Neural progenitor cell (in vitro differentiated cells): ENCODE measurements at regions not wholly inside any gene's neighbourhood (a gene's known extent, or its start where the extent isn't known, plus 50 kb on each side); places are given as distances from the start of the nearest gene placed in this dataset.

Experiments used
- DNase-seq: peaks from one replicate; pipeline ENCODE4 v3.0.0-alpha.2; 2016; ENCODE audit warnings: low spot score
- H2AFZ ChIP-seq: fragments of 200-600 bp; sonication (generic); replicated peaks from 2 replicates; pipeline ENCODE4 v1.6.1; 2016; ENCODE audit warnings: antibody characterized with exemption
- H3F3A ChIP-seq: fragments of 200-600 bp; sonication (generic); 2 replicates; pipeline ENCODE4 v1.6.1; 2016; ENCODE audit warnings: antibody characterized with exemption, low read depth
- H3K27ac ChIP-seq: fragments of 200-600 bp; sonication (generic); 2 replicates; pipeline ENCODE4 v1.5.1; 2016; ENCODE audit warnings: mild to moderate bottlenecking
- H3K27me3 ChIP-seq: fragments of 200-600 bp; sonication (generic); 2 replicates; pipeline ENCODE4 v1.6.1; 2016; ENCODE audit warnings: mild to moderate bottlenecking, moderate library complexity
- H3K36me3 ChIP-seq: fragments of 200-600 bp; sonication (generic); 2 replicates; pipeline ENCODE4 v1.5.1; 2016
- H3K4me1 ChIP-seq: fragments of 200-600 bp; sonication (generic); 2 replicates; pipeline ENCODE4 v1.6.1; 2016; ENCODE audit warnings: mixed run types
- H3K4me2 ChIP-seq: fragments of 200-600 bp; sonication (generic); 2 replicates; pipeline ENCODE4 v1.6.1; 2016
- H3K4me3 ChIP-seq: fragments of 200-600 bp; sonication (generic); 2 replicates; pipeline ENCODE4 v1.5.1; 2016
- H3K79me2 ChIP-seq: fragments of 200-600 bp; sonication (generic); 2 replicates; pipeline ENCODE4 v1.6.1; 2016; ENCODE audit warnings: low read depth
- H3K9ac ChIP-seq: fragments of 200-600 bp; sonication (generic); 2 replicates; pipeline ENCODE4 v1.6.1; 2016
- H3K9me3 ChIP-seq: fragments of 200-600 bp; sonication (generic); 2 replicates; pipeline ENCODE4 v1.5.1; 2016; ENCODE audit warnings: low read depth
- H4K20me1 ChIP-seq: fragments of 200-600 bp; sonication (generic); 2 replicates; pipeline ENCODE4 v1.6.1; 2016; ENCODE audit warnings: low read depth
- H3K27ac Mint-ChIP-seq: 3 replicates; pipeline ENCODE4 v1.8.0; 2021; ENCODE audit warnings: mixed read lengths
- H3K27me3 Mint-ChIP-seq: 2 replicates; pipeline ENCODE4 v1.8.0; 2022; ENCODE audit warnings: low read depth, mild to moderate bottlenecking, inconsistent platforms, moderate library complexity, mixed read lengths; ENCODE audit not compliant: insufficient read depth
- H3K36me3 Mint-ChIP-seq: 3 replicates; pipeline ENCODE4 v1.8.0; 2021; ENCODE audit warnings: mixed read lengths
- H3K4me1 Mint-ChIP-seq: 3 replicates; pipeline ENCODE4 v1.8.0; 2021; ENCODE audit warnings: mixed read lengths
- H3K4me3 Mint-ChIP-seq: 3 replicates; pipeline ENCODE4 v1.8.0; 2021; ENCODE audit warnings: mild to moderate bottlenecking, moderate library complexity, mixed read lengths
- H3K9me3 Mint-ChIP-seq: 3 replicates; pipeline ENCODE4 v1.8.0; 2020; ENCODE audit warnings: mixed read lengths
- EZH2 ChIP-seq: fragments of 200-600 bp; sonication (generic); IDR thresholded peaks from 2 replicates; pipeline ENCODE4 v1.6.1; 2017; ENCODE audit warnings: antibody characterized with exemption, mild to moderate bottlenecking, moderate library complexity
- EZH2phosphoT487 ChIP-seq: fragments of 200-600 bp; sonication (generic); IDR thresholded peaks from 2 replicates; pipeline ENCODE4 v1.6.1; 2017; ENCODE audit warnings: antibody characterized with exemption
- TF ChIP-seq, protein P1 (sequence below): fragments of 200-600 bp; sonication (generic); IDR thresholded peaks from 2 replicates; pipeline ENCODE4 v1.5.1; 2017; ENCODE audit warnings: antibody characterized with exemption, mild to moderate bottlenecking

DNA sequence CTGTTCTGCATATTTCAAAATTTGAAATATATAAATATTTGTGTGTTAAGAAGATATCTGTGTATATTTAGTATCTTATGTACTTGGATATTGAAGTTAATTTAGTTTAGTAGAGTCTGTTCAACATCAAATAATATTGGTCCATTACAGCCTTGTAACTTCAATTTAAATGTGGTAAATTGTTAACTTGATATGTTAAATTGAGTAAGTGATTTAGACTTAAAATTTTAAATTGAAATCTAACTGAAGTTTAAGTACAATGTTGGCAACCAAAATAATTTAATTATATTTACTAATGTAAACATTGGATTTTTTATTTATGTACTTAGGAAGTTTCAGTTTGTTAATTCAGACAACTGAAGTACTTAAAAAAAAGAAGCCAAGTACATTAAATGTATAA is 343.9 kb upstream of the DNAJC19 start:
- Histone ChIP-seq H3F3A (peaks cover 6% of the 10 kb centered on the region), H2AFZ (no peak overlapping the region), H3K27ac (no peak overlapping the region), H3K36me3 (no peaks in the 10 kb centered on the region), H3K4me2 (no peak overlapping the region), H3K4me1 (peaks cover 18% of the 10 kb centered on the region), H4K20me1 (no peaks in the 10 kb centered on the region), H3K9me3 (no peaks in the 10 kb centered on the region), H3K9ac (no peak overlapping the region), H3K79me2 (no peaks in the 10 kb centered on the region), H3K27me3 (no peaks in the 10 kb centered on the region), H3K4me3 (no peak overlapping the region)
- no peaks in the 10 kb centered on the region for H3K9me3 Mint-ChIP-seq
- no peaks in the 10 kb centered on the region for H3K27me3 Mint-ChIP-seq
- no peak overlapping the region for H3K27ac Mint-ChIP-seq
- H3K4me1 Mint-ChIP-seq, result peaks cover 16% of the 10 kb centered on the region
- no peak for DNase-seq
- no peak for TF ChIP-seq EZH2phosphoT487
- no peak for TF ChIP-seq EZH2
- TF ChIP-seq, protein P1, sequence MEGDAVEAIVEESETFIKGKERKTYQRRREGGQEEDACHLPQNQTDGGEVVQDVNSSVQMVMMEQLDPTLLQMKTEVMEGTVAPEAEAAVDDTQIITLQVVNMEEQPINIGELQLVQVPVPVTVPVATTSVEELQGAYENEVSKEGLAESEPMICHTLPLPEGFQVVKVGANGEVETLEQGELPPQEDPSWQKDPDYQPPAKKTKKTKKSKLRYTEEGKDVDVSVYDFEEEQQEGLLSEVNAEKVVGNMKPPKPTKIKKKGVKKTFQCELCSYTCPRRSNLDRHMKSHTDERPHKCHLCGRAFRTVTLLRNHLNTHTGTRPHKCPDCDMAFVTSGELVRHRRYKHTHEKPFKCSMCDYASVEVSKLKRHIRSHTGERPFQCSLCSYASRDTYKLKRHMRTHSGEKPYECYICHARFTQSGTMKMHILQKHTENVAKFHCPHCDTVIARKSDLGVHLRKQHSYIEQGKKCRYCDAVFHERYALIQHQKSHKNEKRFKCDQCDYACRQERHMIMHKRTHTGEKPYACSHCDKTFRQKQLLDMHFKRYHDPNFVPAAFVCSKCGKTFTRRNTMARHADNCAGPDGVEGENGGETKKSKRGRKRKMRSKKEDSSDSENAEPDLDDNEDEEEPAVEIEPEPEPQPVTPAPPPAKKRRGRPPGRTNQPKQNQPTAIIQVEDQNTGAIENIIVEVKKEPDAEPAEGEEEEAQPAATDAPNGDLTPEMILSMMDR, result no peak
- no peak overlapping the region for H3K4me3 Mint-ChIP-seq
- no peaks in the 10 kb centered on the region for H3K36me3 Mint-ChIP-seq

DNA sequence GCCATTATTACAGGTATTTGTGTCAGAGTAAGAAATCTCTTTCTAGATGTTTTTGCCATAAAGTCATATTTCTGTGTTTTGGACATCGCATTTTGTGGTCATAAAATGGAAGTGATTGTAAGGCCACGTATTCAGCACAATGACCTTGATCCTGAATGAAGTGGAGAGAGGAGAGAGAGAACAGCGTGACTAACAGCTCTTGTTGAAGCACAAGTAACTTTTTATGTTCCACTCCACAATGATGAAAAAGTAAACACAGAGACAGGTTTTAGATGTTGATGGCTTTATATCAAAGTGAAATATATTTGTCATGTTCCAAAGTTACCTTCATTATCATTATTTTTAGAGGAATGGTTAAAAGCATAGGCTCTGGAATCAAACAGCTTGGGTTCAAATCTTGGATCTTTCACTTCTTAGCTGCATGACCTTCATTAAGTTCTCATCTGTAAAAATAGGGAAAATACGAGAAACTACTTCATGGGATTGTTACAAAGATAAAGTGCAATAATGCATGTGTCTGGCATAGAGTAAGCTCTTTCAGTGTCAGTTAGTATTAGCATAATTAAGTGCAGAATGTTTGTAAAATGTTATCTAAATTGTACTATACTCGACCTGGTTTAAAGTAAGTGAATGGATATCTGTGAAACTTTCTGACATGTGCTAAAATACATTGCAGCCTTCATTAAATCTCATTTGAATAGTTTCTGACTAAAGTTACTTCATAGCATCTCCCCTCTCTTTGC is 341.5 kb upstream of the DNAJC19 start:
- H3K4me1 ChIP-seq, result peaks cover 29% of the 10 kb centered on the region
- H4K20me1 ChIP-seq, result no peaks in the 10 kb centered on the region
- H3K4me2 ChIP-seq, result no peak overlapping the region
- H3K27ac ChIP-seq, result no peak overlapping the region
- no peak overlapping the region for H3K4me3 ChIP-seq
- H3K27me3 ChIP-seq, result no peaks in the 10 kb centered on the region
- no peaks in the 10 kb centered on the region for H3K9me3 ChIP-seq
- H2AFZ ChIP-seq, result no peak overlapping the region
- Mint-ChIP-seq H3K36me3 (no peaks in the 10 kb centered on the region), H3K27me3 (no peaks in the 10 kb centered on the region), H3K9me3 (no peaks in the 10 kb centered on the region), H3K27ac (no peak overlapping the region), H3K4me1 (peaks cover 27% of the 10 kb centered on the region), H3K4me3 (no peak overlapping the region)
- peaks cover 6% of the 10 kb centered on the region for H3F3A ChIP-seq
- no peak overlapping the region for H3K9ac ChIP-seq
- TF ChIP-seq, protein P1, result no peak
- TF ChIP-seq EZH2, result no peak
- TF ChIP-seq EZH2phosphoT487, result no peak
- H3K79me2 ChIP-seq, result no peaks in the 10 kb centered on the region
- no peak for DNase-seq
- no peaks in the 10 kb centered on the region for H3K36me3 ChIP-seq

DNA sequence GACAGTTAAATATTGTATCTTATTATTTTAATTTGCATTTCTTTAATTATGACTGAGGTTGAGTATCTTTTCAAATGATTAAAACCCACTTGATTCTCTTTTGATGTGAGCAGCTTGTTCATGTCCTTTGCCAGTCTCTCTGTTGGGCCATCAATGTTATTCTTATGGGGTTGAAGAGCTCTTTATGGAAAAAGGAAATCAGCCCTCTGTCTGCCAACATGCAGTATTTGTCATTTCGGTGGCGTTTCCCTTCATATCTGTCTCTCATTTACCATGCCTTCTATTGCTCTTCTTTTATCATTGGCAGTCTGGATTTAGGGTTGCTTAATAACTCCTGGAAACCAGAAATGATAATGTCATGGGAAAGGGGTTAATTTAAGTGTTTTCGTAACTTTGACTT is 340.7 kb upstream of the DNAJC19 start:
- Mint-ChIP-seq H3K27me3 (no peaks in the 10 kb centered on the region), H3K4me3 (no peak overlapping the region), H3K27ac (no peak overlapping the region), H3K36me3 (no peaks in the 10 kb centered on the region), H3K9me3 (no peaks in the 10 kb centered on the region), H3K4me1 (peaks cover 27% of the 10 kb centered on the region)
- H3F3A ChIP-seq, result peaks cover 6% of the 10 kb centered on the region
- no peaks in the 10 kb centered on the region for H3K27me3 ChIP-seq
- no peaks in the 10 kb centered on the region for H3K79me2 ChIP-seq
- peaks cover 29% of the 10 kb centered on the region for H3K4me1 ChIP-seq
- no peak overlapping the region for H3K4me2 ChIP-seq
- TF ChIP-seq EZH2phosphoT487, result no peak
- no peaks in the 10 kb centered on the region for H3K9me3 ChIP-seq
- H3K36me3 ChIP-seq, result no peaks in the 10 kb centered on the region
- no peak overlapping the region for H3K4me3 ChIP-seq
- H4K20me1 ChIP-seq, result no peaks in the 10 kb centered on the region
- no peak overlapping the region for H3K27ac ChIP-seq
- H2AFZ ChIP-seq, result no peak overlapping the region
- no peak for DNase-seq
- H3K9ac ChIP-seq, result no peak overlapping the region

DNA sequence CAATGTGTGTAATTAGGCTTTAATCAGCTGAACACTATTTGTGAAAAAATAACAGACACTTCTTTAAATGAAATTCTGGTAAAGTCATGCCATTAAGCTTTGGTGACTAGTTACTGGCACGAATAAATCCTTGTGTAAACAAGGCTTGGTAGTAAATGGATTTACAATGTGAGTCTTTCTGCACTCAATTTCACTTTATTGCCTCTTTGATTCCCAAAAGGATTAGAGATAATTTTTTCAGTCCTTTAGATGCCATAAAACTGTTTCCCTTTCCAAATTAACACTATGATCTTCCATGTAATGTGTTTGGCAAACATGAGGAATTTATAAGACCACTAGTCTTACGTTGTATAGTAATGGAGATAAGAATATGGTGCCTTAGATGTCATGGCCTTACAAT is 339.5 kb upstream of the DNAJC19 start:
- Histone ChIP-seq H3K9me3 (no peaks in the 10 kb centered on the region), H4K20me1 (no peaks in the 10 kb centered on the region), H3K4me1 (peaks cover 39% of the 10 kb centered on the region), H3K4me2 (no peak overlapping the region), H3K4me3 (no peak overlapping the region), H3K36me3 (no peaks in the 10 kb centered on the region), H3F3A (peaks cover 6% of the 10 kb centered on the region), H3K27me3 (no peaks in the 10 kb centered on the region), H3K27ac (no peak overlapping the region), H3K9ac (no peak overlapping the region), H3K79me2 (no peaks in the 10 kb centered on the region), H2AFZ (no peak overlapping the region)
- Mint-ChIP-seq H3K36me3 (no peaks in the 10 kb centered on the region), H3K4me1 (peaks cover 31% of the 10 kb centered on the region), H3K27ac (no peak overlapping the region), H3K4me3 (no peak overlapping the region), H3K27me3 (no peaks in the 10 kb centered on the region), H3K9me3 (no peaks in the 10 kb centered on the region)
- TF ChIP-seq EZH2phosphoT487 (no peak), EZH2 (no peak)
- TF ChIP-seq, protein P1, result no peak
- no peak for DNase-seq
